CD4-positive, CD25-positive, alpha-beta regulatory T cell (primary cell): ENCODE measurements at regions not wholly inside any gene's neighbourhood (a gene's known extent, or its start where the extent isn't known, plus 50 kb on each side); places are given as distances from the start of the nearest gene placed in this dataset.
"Not testable (repeated sequence)": the region's sequence is repeated elsewhere in the genome, so short reads cannot be mapped to it uniquely, and the experiment has no call there.

Experiments
- ATAC-seq, 2 donors: fragments of 150-1000 bp; cut with Tn5 transposase; one replicate each; pipeline ENCODE4 v1.10.0; 2021; ENCODE audit warnings: low read depth in 2 of 2, moderate number of reproducible peaks in 2 of 2, moderate library complexity in 1 of 2
- DNase-seq, 3 donors: peaks; one replicate each; pipeline versions ENCODE4 v3.0.0 to v3.0.0-alpha.2; 2012 to 2022; ENCODE audit warnings: mixed read lengths in 1 of 3
- H3K27ac ChIP-seq: one replicate; pipeline ENCODE4 v1.7.0; 2013; ENCODE audit warnings: mild to moderate bottlenecking, low read length; ENCODE audit not compliant: insufficient read depth, poor library complexity, severe bottlenecking
- H3K27me3 ChIP-seq: one replicate; pipeline ENCODE4 v1.7.0; 2013; ENCODE audit warnings: low read length; ENCODE audit not compliant: control insufficient read depth, insufficient read depth
- H3K36me3 ChIP-seq: one replicate; pipeline ENCODE4 v1.7.0; 2013; ENCODE audit warnings: mild to moderate bottlenecking, low read length, moderate library complexity; ENCODE audit not compliant: control insufficient read depth, insufficient read depth
- H3K4me1 ChIP-seq: 2 replicates; pipeline ENCODE4 v1.7.0; 2013; ENCODE audit warnings: mild to moderate bottlenecking, low read length; ENCODE audit not compliant: insufficient read depth, control insufficient read depth, poor library complexity, severe bottlenecking
- H3K4me3 ChIP-seq: one replicate; pipeline ENCODE4 v1.7.0; 2013; ENCODE audit warnings: low read depth, mild to moderate bottlenecking, low read length, moderate library complexity
- H3K9me3 ChIP-seq, 2 experiments: 1 replicate in 1 of 2; 2 replicates in 1 of 2; pipeline ENCODE4 v1.7.0; 2013; ENCODE audit warnings: low read length in 2 of 2, mild to moderate bottlenecking in 1 of 2, moderate library complexity in 1 of 2; ENCODE audit not compliant: control insufficient read depth in 2 of 2
- H3K27ac Mint-ChIP-seq, 3 donors: one replicate each; pipeline ENCODE4 v1.8.0; 2020 to 2022; ENCODE audit warnings: mild to moderate bottlenecking in 3 of 3, mixed read lengths in 3 of 3, moderate library complexity in 2 of 3
- H3K27me3 Mint-ChIP-seq: one replicate; pipeline ENCODE4 v1.8.0; 2022; ENCODE audit warnings: mild to moderate bottlenecking, mixed read lengths
- H3K36me3 Mint-ChIP-seq: one replicate; pipeline ENCODE4 v1.8.0; 2020; ENCODE audit warnings: mixed read lengths
- H3K4me1 Mint-ChIP-seq, 4 donors: one replicate each; pipeline ENCODE4 v1.8.0; 2020 to 2022; ENCODE audit warnings: mixed read lengths in 4 of 4, mild to moderate bottlenecking in 1 of 4
- H3K4me3 Mint-ChIP-seq, 4 donors: one replicate each; pipeline ENCODE4 v1.8.0; 2020 to 2022; ENCODE audit warnings: mild to moderate bottlenecking in 4 of 4, mixed read lengths in 4 of 4, moderate library complexity in 3 of 4
- H3K9me3 Mint-ChIP-seq, 7 donors: one replicate each; pipeline ENCODE4 v1.8.0; 2020 to 2022; ENCODE audit warnings: mixed read lengths in 7 of 7, mild to moderate bottlenecking in 3 of 7, moderate library complexity in 2 of 7

DNA sequence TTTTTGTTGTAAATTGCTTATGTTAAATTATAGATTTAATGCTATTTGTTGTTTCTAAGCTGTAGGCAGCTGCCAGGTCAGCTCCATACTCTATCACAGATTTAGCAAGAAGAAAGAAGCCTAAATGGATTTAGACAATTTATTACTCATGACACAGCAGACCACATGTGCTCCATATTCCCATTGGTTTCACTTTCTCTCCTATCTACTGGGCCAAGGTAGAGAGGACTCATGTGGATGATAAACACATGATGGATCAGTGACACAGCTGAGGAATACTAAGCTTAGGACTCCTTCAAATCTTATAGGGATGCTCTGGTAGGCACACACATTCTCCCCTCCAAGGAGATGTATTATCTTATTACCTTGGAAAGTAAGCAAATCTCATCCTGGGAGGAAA is 553.0 kb upstream of the ADGRB3 start:
- ATAC-seq = no peak

GRCh38 chr6:68080074-68080473 is 555.0 kb upstream of the ADGRB3 start:
- no peak overlapping the region for H3K27ac Mint-ChIP-seq
- no peaks in the 10 kb centered on the region for H3K36me3 Mint-ChIP-seq
- DNase-seq = no peak
- H3K9me3 Mint-ChIP-seq = peaks cover 1 to 27% (median 2%) of the 10 kb centered on the region in 7 donors
- ATAC-seq = no peak
- Histone ChIP-seq H3K4me3 (no peak overlapping the region), H3K27me3 (no peaks in the 10 kb centered on the region), H3K36me3 (no peaks in the 10 kb centered on the region), H3K9me3 (peaks cover 3 to 6% of the 10 kb centered on the region in 2 experiments), H3K4me1 (no peaks in the 10 kb centered on the region), H3K27ac (no peak overlapping the region)
- no peaks in the 10 kb centered on the region for H3K27me3 Mint-ChIP-seq
- no peaks in the 10 kb centered on the region for H3K4me1 Mint-ChIP-seq
- no peak overlapping the region for H3K4me3 Mint-ChIP-seq

More for the DNA sequence above, 553.0 kb upstream of the ADGRB3 start:
- H3K4me1 ChIP-seq = no peaks in the 10 kb centered on the region
- no peaks in the 10 kb centered on the region for H3K27me3 ChIP-seq
- no peak overlapping the region for H3K27ac ChIP-seq
- H3K36me3 ChIP-seq = no peaks in the 10 kb centered on the region
- H3K9me3 ChIP-seq = peaks cover under 1 to 3% of the 10 kb centered on the region in 2 experiments
- Mint-ChIP-seq H3K27me3 (no peaks in the 10 kb centered on the region), H3K9me3 (peaks cover 0 to 20% (median 3%) of the 10 kb centered on the region in 7 donors), H3K36me3 (no peaks in the 10 kb centered on the region), H3K4me3 (no peak overlapping the region), H3K4me1 (no peaks in the 10 kb centered on the region), H3K27ac (no peak overlapping the region)
- H3K4me3 ChIP-seq = no peak overlapping the region
- DNase-seq = no peak

DNA sequence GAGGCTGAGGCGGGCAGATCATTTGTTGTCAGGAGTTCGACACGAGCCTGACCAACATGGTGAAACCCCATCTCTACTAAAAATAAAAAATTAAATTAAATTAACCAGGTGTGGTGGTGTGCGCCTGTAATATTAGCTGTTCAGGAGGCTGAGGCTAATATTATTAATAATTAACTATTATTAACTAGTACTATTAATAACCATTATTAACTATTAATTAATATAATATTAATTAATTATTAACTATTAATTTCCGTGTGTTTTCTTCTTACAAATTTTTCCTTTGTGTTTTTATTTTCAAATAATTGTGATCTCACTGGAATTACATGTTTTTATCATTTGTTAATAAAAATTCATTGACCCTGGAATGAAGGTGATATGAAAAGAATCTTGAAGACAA is 557.4 kb upstream of the ADGRB3 start:
- ATAC-seq (no peak), DNase-seq (no peak)
- Histone ChIP-seq H3K27me3 (no peaks in the 10 kb centered on the region), H3K27ac (no peak overlapping the region), H3K4me3 (no peak overlapping the region), H3K4me1 (no peaks in the 10 kb centered on the region), H3K9me3 (peaks cover 3 to 9% of the 10 kb centered on the region in 2 experiments), H3K36me3 (no peaks in the 10 kb centered on the region)
- no peaks in the 10 kb centered on the region for H3K36me3 Mint-ChIP-seq
- H3K4me1 Mint-ChIP-seq = no peaks in the 10 kb centered on the region
- no peak overlapping the region for H3K27ac Mint-ChIP-seq
- no peak overlapping the region for H3K4me3 Mint-ChIP-seq
- H3K27me3 Mint-ChIP-seq = no peaks in the 10 kb centered on the region
- H3K9me3 Mint-ChIP-seq = peaks cover 1 to 29% (median 4%) of the 10 kb centered on the region in 7 donors

DNA sequence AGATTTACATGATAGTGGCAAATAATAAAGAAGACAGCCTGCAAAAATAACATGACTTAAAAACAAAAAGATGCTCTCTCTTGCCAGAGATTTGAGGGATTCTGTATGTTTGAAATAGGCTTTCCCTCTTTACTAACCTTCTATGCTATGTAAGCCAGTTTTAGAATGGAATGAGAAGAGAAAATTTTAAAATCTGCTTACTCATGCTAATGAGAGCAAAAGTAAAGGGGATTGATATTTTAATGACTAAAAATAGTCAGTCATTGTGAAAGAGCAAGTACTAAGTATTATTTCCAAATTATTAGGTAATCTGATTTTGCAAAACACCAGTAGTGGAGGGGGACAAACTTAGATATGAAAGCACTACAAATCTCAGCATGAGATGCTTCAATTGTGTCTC is 563.3 kb upstream of the ADGRB3 start:
- Histone ChIP-seq H3K4me1 (no peaks in the 10 kb centered on the region), H3K4me3 (no peak overlapping the region), H3K36me3 (no peaks in the 10 kb centered on the region), H3K27ac (no peak overlapping the region), H3K9me3 (peaks cover 0 to 6% of the 10 kb centered on the region in 2 experiments), H3K27me3 (no peaks in the 10 kb centered on the region)
- H3K4me3 Mint-ChIP-seq = no peak overlapping the region
- H3K27ac Mint-ChIP-seq = no peak overlapping the region
- no peaks in the 10 kb centered on the region for H3K27me3 Mint-ChIP-seq
- no peak for ATAC-seq
- no peak for DNase-seq
- H3K4me1 Mint-ChIP-seq = no peaks in the 10 kb centered on the region
- H3K9me3 Mint-ChIP-seq = peaks cover 0 to 18% (median 5%) of the 10 kb centered on the region in 7 donors
- no peaks in the 10 kb centered on the region for H3K36me3 Mint-ChIP-seq

- H3K9me3 Mint-ChIP-seq = peaks cover 0 to 11% (median 5%) of the 10 kb centered on the region in 7 donors
- H3K36me3 Mint-ChIP-seq = no peaks in the 10 kb centered on the region
- Histone ChIP-seq H3K27me3 (no peaks in the 10 kb centered on the region), H3K36me3 (no peaks in the 10 kb centered on the region), H3K4me3 (no peak overlapping the region), H3K27ac (no peak overlapping the region), H3K4me1 (no peaks in the 10 kb centered on the region), H3K9me3 (peaks cover 0 to 4% of the 10 kb centered on the region in 2 experiments)
- no peaks in the 10 kb centered on the region for H3K4me1 Mint-ChIP-seq
- H3K27ac Mint-ChIP-seq = no peak overlapping the region
- DNase-seq = no peak
- no peak overlapping the region for H3K4me3 Mint-ChIP-seq
- ATAC-seq = no peak
- H3K27me3 Mint-ChIP-seq = no peaks in the 10 kb centered on the region
Observed at GRCh38 chr6:68069921-68070710, 565.0 kb upstream of the ADGRB3 start.

- no peaks in the 10 kb centered on the region for H3K36me3 ChIP-seq
- Mint-ChIP-seq H3K36me3 (no peaks in the 10 kb centered on the region), H3K27ac (no peak overlapping the region), H3K4me3 (peak overlapping the region in 1 of 4 donors; percentile 33), H3K4me1 (no peaks in the 10 kb centered on the region), H3K27me3 (no peaks in the 10 kb centered on the region), H3K9me3 (peaks cover 0 to 11% (median 3%) of the 10 kb centered on the region in 7 donors)
- DNase-seq (no peak), ATAC-seq (no peak)
- H3K9me3 ChIP-seq = no peaks in the 10 kb centered on the region
- H3K4me3 ChIP-seq = no peak overlapping the region
- H3K4me1 ChIP-seq = no peaks in the 10 kb centered on the region
- no peak overlapping the region for H3K27ac ChIP-seq
- no peaks in the 10 kb centered on the region for H3K27me3 ChIP-seq
Observed at GRCh38 chr6:68059899-68060298, 575.2 kb upstream of the ADGRB3 start.

DNA sequence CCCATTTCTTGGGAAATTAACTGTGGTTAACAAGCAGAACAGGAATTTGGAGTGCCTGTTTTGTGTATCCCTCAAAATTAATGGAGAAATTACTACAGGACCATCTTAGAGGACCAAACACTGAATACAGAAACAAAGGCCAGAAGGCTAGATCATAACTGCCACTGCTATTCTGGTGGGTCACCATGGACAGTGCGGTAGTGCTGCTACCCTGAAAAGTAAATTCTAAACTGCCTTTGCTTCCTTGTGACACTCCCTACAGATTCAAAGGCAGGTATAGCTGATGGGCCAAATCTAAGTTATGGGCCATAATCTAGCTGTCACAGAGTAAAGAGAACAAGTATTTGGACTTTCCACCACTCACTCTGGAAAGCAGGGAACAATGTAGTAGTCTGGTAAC is 575.8 kb upstream of the ADGRB3 start:
- no peaks in the 10 kb centered on the region for H3K27me3 ChIP-seq
- H3K9me3 Mint-ChIP-seq = peaks cover 0 to 11% (median 3%) of the 10 kb centered on the region in 7 donors
- no peaks in the 10 kb centered on the region for H3K27me3 Mint-ChIP-seq
- no peaks in the 10 kb centered on the region for H3K36me3 Mint-ChIP-seq
- H3K4me1 Mint-ChIP-seq = no peaks in the 10 kb centered on the region
- ATAC-seq = no peak
- H3K4me3 Mint-ChIP-seq = no peak overlapping the region
- DNase-seq = no peak
- no peaks in the 10 kb centered on the region for H3K9me3 ChIP-seq
- H3K27ac ChIP-seq = no peak overlapping the region
- no peak overlapping the region for H3K27ac Mint-ChIP-seq
- no peaks in the 10 kb centered on the region for H3K4me1 ChIP-seq
- no peak overlapping the region for H3K4me3 ChIP-seq
- H3K36me3 ChIP-seq = no peaks in the 10 kb centered on the region

DNA sequence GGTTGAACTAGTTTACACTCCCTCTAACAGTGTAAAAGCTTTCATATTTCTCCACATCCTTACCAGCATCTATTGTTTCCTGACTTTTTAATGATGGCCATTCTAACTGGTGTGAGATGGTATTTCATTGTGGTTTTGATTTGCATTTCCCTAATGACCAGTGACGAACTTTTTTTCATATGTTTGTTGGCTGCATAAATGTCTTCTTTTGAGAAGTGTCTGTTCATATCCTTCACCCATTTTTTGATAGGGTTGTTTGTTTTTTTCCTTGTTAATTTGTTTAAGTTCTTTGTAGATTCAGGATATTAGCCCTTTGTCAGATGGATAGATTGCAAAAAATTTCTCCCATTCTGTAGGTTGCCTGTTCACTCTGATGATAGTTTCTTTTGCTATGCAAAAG is 578.5 kb upstream of the ADGRB3 start:
- ATAC-seq, DNase-seq, H3K4me1 Mint-ChIP-seq, H3K27me3 Mint-ChIP-seq, H3K9me3 ChIP-seq, H3K4me3 ChIP-seq, H3K27ac Mint-ChIP-seq, H3K27me3 ChIP-seq, H3K4me3 Mint-ChIP-seq, H3K27ac ChIP-seq, H3K36me3 Mint-ChIP-seq, H3K4me1 ChIP-seq, H3K36me3 ChIP-seq: not testable (repeated sequence)
- peaks cover 0 to 17% (median 4%) of the 10 kb centered on the region in 7 donors for H3K9me3 Mint-ChIP-seq
